Esophagus squamous epithelium (tissue), 5 donors: ENCODE measurements at regions not wholly inside any gene's neighbourhood (a gene's known extent, or its start where the extent isn't known, plus 50 kb on each side); places are given as distances from the start of the nearest gene placed in this dataset.

Experiments used
- DNase-seq: peaks from one replicate; lab custom pipeline; 2025; lab: John Stamatoyannopoulos, UW
- H3K27ac ChIP-seq, 4 donors: fragments of 200-600 bp; sonication (generic); one replicate each; pipeline ENCODE4 v1.5.1; 2016 to 2019; ENCODE audit warnings: mild to moderate bottlenecking in 1 of 4
- H3K27me3 ChIP-seq, 4 donors: fragments of 200-600 bp; sonication (generic); 1 replicate in 3 of 4; 2 replicates in 1 of 4; pipeline versions ENCODE4 v1.5.1 to v1.6.0; 2017 to 2021; ENCODE audit warnings: antibody characterized with exemption in 1 of 4
- H3K36me3 ChIP-seq, 3 donors: fragments of 200-600 bp; sonication (generic); one replicate each; pipeline ENCODE4 v1.5.1; 2016 to 2019
- H3K4me1 ChIP-seq, 3 donors: fragments of 200-600 bp; sonication (generic); one replicate each; pipeline ENCODE4 v1.5.1; 2017 to 2019
- H3K4me3 ChIP-seq, 4 donors: fragments of 200-600 bp; sonication (generic); 1 replicate in 3 of 4; 2 replicates in 1 of 4; pipeline ENCODE4 v1.5.1; 2016 to 2019; ENCODE audit warnings: mild to moderate bottlenecking in 2 of 4, moderate library complexity in 1 of 4
- H3K9me3 ChIP-seq, 3 donors: fragments of 200-600 bp; sonication (generic); one replicate each; pipeline ENCODE4 v1.5.1; 2016 to 2019
- CTCF ChIP-seq, 6 experiments: fragments of 450-650 bp in 4 of 6; fragments of 200-600 bp in 2 of 6; sonication (generic) in 2 of 6; IDR thresholded peaks; one replicate each; pipeline ENCODE4 v1.5.1; 2016 to 2019; ENCODE audit warnings: antibody characterized with exemption in 6 of 6, mild to moderate bottlenecking in 4 of 6, moderate library complexity in 4 of 6
- POLR2A ChIP-seq, 4 donors: fragments of 450-650 bp; IDR thresholded peaks; one replicate each; pipeline ENCODE4 v1.6.1; 2017; ENCODE audit warnings: antibody characterized with exemption in 4 of 4, mild to moderate bottlenecking in 4 of 4, moderate library complexity in 3 of 4
- WGBS, 2 donors: methylation state at CpG; one replicate each; pipeline ENCODE4 v1.1.5; 2018; 5-methylcytosine and 5-hydroxymethylcytosine counted together
- intact Hi-C: fragments of 100-400 bp; cut with DNase I; formaldehyde crosslinking; loops from one replicate; pipeline ENCODE4 v1.15.0; 2022
- donor health status: DM: yes; HTN: yes; CAD: no.

- Histone ChIP-seq H3K4me1 (no peaks in the 10 kb centered on the region), H3K36me3 (no peaks in the 10 kb centered on the region), H3K4me3 (no peak overlapping the region), H3K27ac (no peak overlapping the region), H3K27me3 (no peaks in the 10 kb centered on the region), H3K9me3 (no peaks in the 10 kb centered on the region)
- intact Hi-C loops: no loop called here
- TF ChIP-seq POLR2A (IDR thresholded peaks at IDR 0.05) (no peak), CTCF (IDR thresholded peaks at IDR 0.05) (no peak)
- DNase-seq: no peak
- whole genome bisulfite sequencing, 2 donors: 29 to 31% methylated on average over 3 of the region's 3 CpGs
Observed at GRCh38 chr1:69455718-69456117, 112.0 kb upstream of the LRRC7 start.

GRCh38 chr1:69459244-69459643 lies 108.5 kb upstream of the LRRC7 start:
- H3K4me3 ChIP-seq: no peak overlapping the region
- H3K4me1 ChIP-seq: no peaks in the 10 kb centered on the region
- H3K36me3 ChIP-seq: no peaks in the 10 kb centered on the region
- TF ChIP-seq POLR2A (IDR thresholded peaks at IDR 0.05) (no peak), CTCF (IDR thresholded peaks at IDR 0.05) (no peak)
- H3K27ac ChIP-seq: no peak overlapping the region
- no peaks in the 10 kb centered on the region for H3K9me3 ChIP-seq
- H3K27me3 ChIP-seq: no peaks in the 10 kb centered on the region
- intact Hi-C loops: no loop called here
- DNase-seq: no peak

GRCh38 chr1:69475021-69475420 lies 92.7 kb upstream of the LRRC7 start:
- TF ChIP-seq POLR2A (IDR thresholded peaks at IDR 0.05) (no peak), CTCF (IDR thresholded peaks at IDR 0.05) (no peak)
- Histone ChIP-seq H3K36me3 (no peaks in the 10 kb centered on the region), H3K4me1 (peaks cover 0 to 3% (median 0%) of the 10 kb centered on the region in 3 donors), H3K27ac (no peak overlapping the region), H3K27me3 (no peaks in the 10 kb centered on the region), H3K9me3 (no peaks in the 10 kb centered on the region), H3K4me3 (no peak overlapping the region)
- DNase-seq: no peak
- intact Hi-C loops: no loop called here
- 33 to 40% methylated on average over 2 of the region's 2 CpGs for WGBS, 2 donors

- intact Hi-C loops: no loop called here
Observed at GRCh38 chr1:69479734-69480133, 88.0 kb upstream of the LRRC7 start.

GRCh38 chr1:69483246-69483645 lies 84.5 kb upstream of the LRRC7 start:
- H3K36me3 ChIP-seq: no peaks in the 10 kb centered on the region
- H3K9me3 ChIP-seq: no peaks in the 10 kb centered on the region
- intact Hi-C loops: no loop called here
- WGBS, 2 donors: 56 to 66% methylated on average over 2 of the region's 2 CpGs
- no peak overlapping the region for H3K4me3 ChIP-seq
- H3K4me1 ChIP-seq: no peaks in the 10 kb centered on the region
- H3K27me3 ChIP-seq: no peaks in the 10 kb centered on the region
- no peak for TF ChIP-seq POLR2A (IDR thresholded peaks at IDR 0.05)
- TF ChIP-seq CTCF (IDR thresholded peaks at IDR 0.05): no peak
- H3K27ac ChIP-seq: no peak overlapping the region
- no peak for DNase-seq

More at GRCh38 chr1:69479734-69480133, 88.0 kb upstream of the LRRC7 start:
- H3K4me3 ChIP-seq: no peak overlapping the region
- H3K9me3 ChIP-seq: no peaks in the 10 kb centered on the region
- no peaks in the 10 kb centered on the region for H3K4me1 ChIP-seq
- DNase-seq: no peak
- WGBS, 2 donors: 33 to 57% methylated on average over 1 of the region's 1 CpG
- no peaks in the 10 kb centered on the region for H3K36me3 ChIP-seq
- H3K27me3 ChIP-seq: no peaks in the 10 kb centered on the region
- TF ChIP-seq POLR2A (IDR thresholded peaks at IDR 0.05): no peak
- no peak for TF ChIP-seq CTCF (IDR thresholded peaks at IDR 0.05)
- H3K27ac ChIP-seq: no peak overlapping the region
